DND-41 (cell line): ENCODE measurements at regions not wholly inside any gene's neighbourhood (a gene's known extent, or its start where the extent isn't known, plus 50 kb on each side); places are given as distances from the start of the nearest gene placed in this dataset.
"Not testable (repeated sequence)": the region's sequence is repeated elsewhere in the genome, so short reads cannot be mapped to it uniquely, and the experiment has no call there.

ENCODE experiments used
- CTCF ChIP-seq: IDR thresholded peaks from 2 replicates; pipeline ENCODE4 v1.5.1; 2012; ENCODE audit warnings: borderline replicate concordance, low read length, moderate library complexity, mild to moderate bottlenecking; ENCODE audit not compliant: poor library complexity, severe bottlenecking; ENCODE audit errors: extremely low read depth
- EZH2 ChIP-seq: IDR thresholded peaks from 3 replicates; pipeline ENCODE4 v1.6.1; 2012; ENCODE audit warnings: borderline replicate concordance, low read depth, mild to moderate bottlenecking, moderate library complexity, low read length, inconsistent platforms; ENCODE audit not compliant: severe bottlenecking

GRCh38 chr10:36400238-36400637 is 725.2 kb upstream of the ANKRD30A start:
- TF ChIP-seq CTCF, EZH2: not testable (repeated sequence)
